ENCODE measurements at regions not wholly inside any gene's neighbourhood (a gene's known extent, or its start where the extent isn't known, plus 50 kb on each side); places are given as distances from the start of the nearest gene placed in this dataset.

- no peaks in the 10 kb centered on the region for H4K20me1 ChIP-seq (replicated peaks; ENCODE audit: insufficient read depth)
- peaks cover 3% of the 10 kb centered on the region; the same call in 1 of the 2 replicates for H3K36me3 ChIP-seq (ENCODE audit: insufficient read depth)
- peaks cover 35% of the 10 kb centered on the region for H3K36me3 Mint-ChIP-seq (ENCODE audit: low read depth)
- DNase-seq (ENCODE audit: low spot score) (no peak), ATAC-seq (no peak)
- no peaks in the 10 kb centered on the region for H3K9me2 ChIP-seq (ENCODE audit: insufficient read depth)
- no peaks in the 10 kb centered on the region for H3K27me3 ChIP-seq (ENCODE audit: insufficient read depth)
- peaks cover 100% of the 10 kb centered on the region for H3K9me3 Mint-ChIP-seq
- H3K4me3 ChIP-seq = no peak overlapping the region
- H3K27ac Mint-ChIP-seq = no peak overlapping the region
- H2AFZ ChIP-seq = no peak overlapping the region
- H3K27me3 Mint-ChIP-seq (ENCODE audit: insufficient read depth, low read depth, poor library complexity) = peaks cover 2% of the 10 kb centered on the region
- H3K4me3 Mint-ChIP-seq = no peak overlapping the region
- H3K4me2 ChIP-seq = no peak overlapping the region
- no peaks in the 10 kb centered on the region for H3F3A ChIP-seq (replicated peaks; ENCODE audit: low read depth)
- no peaks in the 10 kb centered on the region for H3K4me1 ChIP-seq (ENCODE audit: insufficient read depth)
- TF ChIP-seq EZH2phosphoT487 (IDR thresholded peaks at IDR 0.05; ENCODE audit: unreplicated experiment) (no peak), STAT1 (IDR thresholded peaks at IDR 0.05; ENCODE audit: unreplicated experiment) (no peak), EZH2 (IDR thresholded peaks at IDR 0.05; ENCODE audit: low read depth, unreplicated experiment) (no peak), NANOG (IDR thresholded peaks at IDR 0.05; ENCODE audit: borderline replicate concordance) (no peak)
- TF ChIP-seq, protein P1, sequence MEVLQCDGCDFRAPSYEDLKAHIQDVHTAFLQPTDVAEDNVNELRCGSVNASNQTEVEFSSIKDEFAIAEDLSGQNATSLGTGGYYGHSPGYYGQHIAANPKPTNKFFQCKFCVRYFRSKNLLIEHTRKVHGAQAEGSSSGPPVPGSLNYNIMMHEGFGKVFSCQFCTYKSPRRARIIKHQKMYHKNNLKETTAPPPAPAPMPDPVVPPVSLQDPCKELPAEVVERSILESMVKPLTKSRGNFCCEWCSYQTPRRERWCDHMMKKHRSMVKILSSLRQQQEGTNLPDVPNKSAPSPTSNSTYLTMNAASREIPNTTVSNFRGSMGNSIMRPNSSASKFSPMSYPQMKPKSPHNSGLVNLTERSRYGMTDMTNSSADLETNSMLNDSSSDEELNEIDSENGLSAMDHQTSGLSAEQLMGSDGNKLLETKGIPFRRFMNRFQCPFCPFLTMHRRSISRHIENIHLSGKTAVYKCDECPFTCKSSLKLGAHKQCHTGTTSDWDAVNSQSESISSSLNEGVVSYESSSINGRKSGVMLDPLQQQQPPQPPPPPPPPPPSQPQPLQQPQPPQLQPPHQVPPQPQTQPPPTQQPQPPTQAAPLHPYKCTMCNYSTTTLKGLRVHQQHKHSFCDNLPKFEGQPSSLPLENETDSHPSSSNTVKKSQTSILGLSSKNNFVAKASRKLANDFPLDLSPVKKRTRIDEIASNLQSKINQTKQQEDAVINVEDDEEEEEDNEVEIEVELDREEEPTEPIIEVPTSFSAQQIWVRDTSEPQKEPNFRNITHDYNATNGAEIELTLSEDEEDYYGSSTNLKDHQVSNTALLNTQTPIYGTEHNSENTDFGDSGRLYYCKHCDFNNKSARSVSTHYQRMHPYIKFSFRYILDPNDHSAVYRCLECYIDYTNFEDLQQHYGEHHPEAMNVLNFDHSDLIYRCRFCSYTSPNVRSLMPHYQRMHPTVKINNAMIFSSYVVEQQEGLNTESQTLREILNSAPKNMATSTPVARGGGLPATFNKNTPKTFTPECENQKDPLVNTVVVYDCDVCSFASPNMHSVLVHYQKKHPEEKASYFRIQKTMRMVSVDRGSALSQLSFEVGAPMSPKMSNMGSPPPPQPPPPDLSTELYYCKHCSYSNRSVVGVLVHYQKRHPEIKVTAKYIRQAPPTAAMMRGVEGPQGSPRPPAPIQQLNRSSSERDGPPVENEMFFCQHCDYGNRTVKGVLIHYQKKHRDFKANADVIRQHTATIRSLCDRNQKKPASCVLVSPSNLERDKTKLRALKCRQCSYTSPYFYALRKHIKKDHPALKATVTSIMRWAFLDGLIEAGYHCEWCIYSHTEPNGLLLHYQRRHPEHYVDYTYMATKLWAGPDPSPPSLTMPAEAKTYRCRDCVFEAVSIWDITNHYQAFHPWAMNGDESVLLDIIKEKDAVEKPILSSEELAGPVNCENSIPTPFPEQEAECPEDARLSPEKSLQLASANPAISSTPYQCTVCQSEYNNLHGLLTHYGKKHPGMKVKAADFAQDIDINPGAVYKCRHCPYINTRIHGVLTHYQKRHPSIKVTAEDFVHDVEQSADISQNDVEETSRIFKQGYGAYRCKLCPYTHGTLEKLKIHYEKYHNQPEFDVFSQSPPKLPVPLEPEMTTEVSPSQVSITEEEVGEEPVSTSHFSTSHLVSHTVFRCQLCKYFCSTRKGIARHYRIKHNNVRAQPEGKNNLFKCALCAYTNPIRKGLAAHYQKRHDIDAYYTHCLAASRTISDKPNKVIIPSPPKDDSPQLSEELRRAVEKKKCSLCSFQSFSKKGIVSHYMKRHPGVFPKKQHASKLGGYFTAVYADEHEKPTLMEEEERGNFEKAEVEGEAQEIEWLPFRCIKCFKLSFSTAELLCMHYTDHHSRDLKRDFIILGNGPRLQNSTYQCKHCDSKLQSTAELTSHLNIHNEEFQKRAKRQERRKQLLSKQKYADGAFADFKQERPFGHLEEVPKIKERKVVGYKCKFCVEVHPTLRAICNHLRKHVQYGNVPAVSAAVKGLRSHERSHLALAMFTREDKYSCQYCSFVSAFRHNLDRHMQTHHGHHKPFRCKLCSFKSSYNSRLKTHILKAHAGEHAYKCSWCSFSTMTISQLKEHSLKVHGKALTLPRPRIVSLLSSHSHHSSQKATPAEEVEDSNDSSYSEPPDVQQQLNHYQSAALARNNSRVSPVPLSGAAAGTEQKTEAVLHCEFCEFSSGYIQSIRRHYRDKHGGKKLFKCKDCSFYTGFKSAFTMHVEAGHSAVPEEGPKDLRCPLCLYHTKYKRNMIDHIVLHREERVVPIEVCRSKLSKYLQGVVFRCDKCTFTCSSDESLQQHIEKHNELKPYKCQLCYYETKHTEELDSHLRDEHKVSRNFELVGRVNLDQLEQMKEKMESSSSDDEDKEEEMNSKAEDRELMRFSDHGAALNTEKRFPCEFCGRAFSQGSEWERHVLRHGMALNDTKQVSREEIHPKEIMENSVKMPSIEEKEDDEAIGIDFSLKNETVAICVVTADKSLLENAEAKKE (CRISPR knock-in tag; IDR thresholded peaks at IDR 0.05) = no peak
- TF ChIP-seq, protein P2, sequence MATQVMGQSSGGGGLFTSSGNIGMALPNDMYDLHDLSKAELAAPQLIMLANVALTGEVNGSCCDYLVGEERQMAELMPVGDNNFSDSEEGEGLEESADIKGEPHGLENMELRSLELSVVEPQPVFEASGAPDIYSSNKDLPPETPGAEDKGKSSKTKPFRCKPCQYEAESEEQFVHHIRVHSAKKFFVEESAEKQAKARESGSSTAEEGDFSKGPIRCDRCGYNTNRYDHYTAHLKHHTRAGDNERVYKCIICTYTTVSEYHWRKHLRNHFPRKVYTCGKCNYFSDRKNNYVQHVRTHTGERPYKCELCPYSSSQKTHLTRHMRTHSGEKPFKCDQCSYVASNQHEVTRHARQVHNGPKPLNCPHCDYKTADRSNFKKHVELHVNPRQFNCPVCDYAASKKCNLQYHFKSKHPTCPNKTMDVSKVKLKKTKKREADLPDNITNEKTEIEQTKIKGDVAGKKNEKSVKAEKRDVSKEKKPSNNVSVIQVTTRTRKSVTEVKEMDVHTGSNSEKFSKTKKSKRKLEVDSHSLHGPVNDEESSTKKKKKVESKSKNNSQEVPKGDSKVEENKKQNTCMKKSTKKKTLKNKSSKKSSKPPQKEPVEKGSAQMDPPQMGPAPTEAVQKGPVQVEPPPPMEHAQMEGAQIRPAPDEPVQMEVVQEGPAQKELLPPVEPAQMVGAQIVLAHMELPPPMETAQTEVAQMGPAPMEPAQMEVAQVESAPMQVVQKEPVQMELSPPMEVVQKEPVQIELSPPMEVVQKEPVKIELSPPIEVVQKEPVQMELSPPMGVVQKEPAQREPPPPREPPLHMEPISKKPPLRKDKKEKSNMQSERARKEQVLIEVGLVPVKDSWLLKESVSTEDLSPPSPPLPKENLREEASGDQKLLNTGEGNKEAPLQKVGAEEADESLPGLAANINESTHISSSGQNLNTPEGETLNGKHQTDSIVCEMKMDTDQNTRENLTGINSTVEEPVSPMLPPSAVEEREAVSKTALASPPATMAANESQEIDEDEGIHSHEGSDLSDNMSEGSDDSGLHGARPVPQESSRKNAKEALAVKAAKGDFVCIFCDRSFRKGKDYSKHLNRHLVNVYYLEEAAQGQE (IDR thresholded peaks at IDR 0.05; ENCODE audit: unreplicated experiment) = no peak
- H3K27ac ChIP-seq (ENCODE audit: low read depth) = no peak overlapping the region
- H3K79me2 ChIP-seq (replicated peaks; ENCODE audit: insufficient read depth) = no peaks in the 10 kb centered on the region
- H3K4me1 Mint-ChIP-seq = no peaks in the 10 kb centered on the region
These were observed 568.3 kb downstream of the TYW1 start for GRCh38 chr7:67564959-67565358.
